Lung (tissue), 11 donors: ENCODE measurements at regions not wholly inside any gene's neighbourhood (a gene's known extent, or its start where the extent isn't known, plus 50 kb on each side); places are given as distances from the start of the nearest gene placed in this dataset.

Experiments
- ATAC-seq: fragments of 200-7000 bp; cut with Tn5 transposase; one replicate; pipeline ENCODE4 v1.9.1; 2020; ENCODE audit warnings: moderate number of reproducible peaks; ENCODE audit not compliant: insufficient read depth, low FRiP score
- DNase-seq, 3 donors: peaks; one replicate each; pipeline ENCODE4 v3.0.0-alpha.2; 2013 to 2017
- H3K27ac ChIP-seq, 2 donors: one replicate each; pipeline ENCODE4 v1.5.1; 2013; ENCODE audit warnings: mild to moderate bottlenecking in 2 of 2, moderate library complexity in 2 of 2, control low read depth in 1 of 2, inconsistent platforms in 1 of 2, low read depth in 1 of 2, low read length in 1 of 2
- H3K27me3 ChIP-seq, 3 donors: one replicate each; pipeline ENCODE4 v1.5.1; 2013; ENCODE audit warnings: low read length in 2 of 3; ENCODE audit not compliant: control insufficient read depth in 3 of 3, insufficient read depth in 3 of 3
- H3K36me3 ChIP-seq, 4 donors: one replicate each; pipeline ENCODE4 v1.5.1; 2013; ENCODE audit warnings: low read length in 4 of 4, mild to moderate bottlenecking in 1 of 4, moderate library complexity in 1 of 4; ENCODE audit not compliant: control insufficient read depth in 4 of 4, insufficient read depth in 4 of 4
- H3K4me1 ChIP-seq, 5 donors: one replicate each; pipeline ENCODE4 v1.5.1; 2013; ENCODE audit warnings: low read length in 5 of 5, mild to moderate bottlenecking in 2 of 5, moderate library complexity in 1 of 5; ENCODE audit not compliant: control insufficient read depth in 5 of 5, insufficient read depth in 5 of 5
- H3K4me3 ChIP-seq: one replicate; pipeline ENCODE4 v1.5.1; 2013; ENCODE audit warnings: mild to moderate bottlenecking, control low read depth, moderate library complexity
- H3K9ac ChIP-seq, 2 donors: one replicate each; pipeline ENCODE4 v1.5.1; 2013; ENCODE audit warnings: low read length in 2 of 2, control low read depth in 1 of 2; ENCODE audit not compliant: insufficient read depth in 1 of 2
- H3K9me3 ChIP-seq, 4 donors: one replicate each; pipeline ENCODE4 v1.5.1; 2013; ENCODE audit warnings: low read length in 3 of 4, mild to moderate bottlenecking in 1 of 4, moderate library complexity in 1 of 4; ENCODE audit not compliant: control insufficient read depth in 4 of 4, insufficient read depth in 3 of 4
- CTCF ChIP-seq: IDR thresholded peaks from 2 replicates; pipeline ENCODE4 v1.5.1; 2012; ENCODE audit warnings: mild to moderate bottlenecking; ENCODE audit errors: control extremely low read depth, extremely low read depth
- WGBS, 2 donors: extraction: QIAGEN DNeasy Blood & Tissue Kit; methylation state at CpG; one replicate each; pipeline ENCODE4 v1.1.7; 2013; 5-methylcytosine and 5-hydroxymethylcytosine counted together
- donor health status: control.
- donor health status: control.
- donor health status: Bipolar disorder and iron deficiency.
- donor health status: healthy.
- donor health status: DM: yes; HTN: yes; CAD: no.

DNA sequence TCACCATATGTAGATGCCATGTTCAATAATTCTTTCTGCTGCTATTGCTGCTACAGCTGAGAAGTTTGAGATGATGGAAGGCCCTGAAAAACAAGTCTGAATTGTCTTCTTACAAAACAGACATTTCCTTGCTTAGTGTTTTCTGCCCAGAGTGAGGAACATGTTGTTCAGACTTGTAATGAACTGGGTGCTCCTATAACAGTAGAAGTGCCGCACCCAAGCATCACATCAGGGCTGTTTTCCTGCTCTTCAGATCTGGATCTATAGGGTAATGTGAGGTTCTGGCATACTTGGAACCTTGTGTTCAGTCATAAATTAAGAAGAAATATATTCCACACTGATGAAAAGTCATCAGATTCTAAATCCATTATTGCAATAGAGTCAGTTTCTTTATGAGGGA, 171.9 kb upstream of the DIO2 start:
- 95 to 100% methylated on average over 1 of the region's 1 CpG for WGBS, 2 donors
- no peak for ATAC-seq

DNA sequence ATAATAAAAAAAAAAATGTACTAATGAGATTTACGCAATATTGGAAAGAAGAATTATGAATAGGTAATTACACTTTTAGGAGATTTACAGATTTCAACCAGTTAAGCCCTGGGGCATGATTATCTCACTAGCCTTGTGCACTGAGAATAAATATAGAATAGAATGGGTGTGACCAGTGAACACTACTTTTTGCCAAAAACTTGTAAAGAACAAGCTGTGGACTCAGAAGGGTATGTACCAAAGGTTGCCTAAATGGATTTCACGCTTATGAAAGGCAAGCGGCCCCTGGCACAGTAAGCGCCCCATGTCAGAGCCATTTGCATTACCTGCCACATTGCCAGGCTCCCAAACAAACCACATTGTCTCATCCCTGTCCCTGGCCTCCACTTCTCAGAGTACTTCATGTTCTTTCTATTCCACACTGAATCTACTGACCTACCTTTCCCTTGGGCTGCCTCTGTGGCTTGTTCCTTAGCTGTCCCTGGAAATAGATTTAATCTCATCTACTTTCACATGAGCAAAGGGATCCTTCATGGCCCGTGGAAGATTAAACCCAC, 170.6 kb upstream of the DIO2 start:
- peaks cover 0 to 3% (median 0%) of the 10 kb centered on the region in 4 donors for H3K9me3 ChIP-seq
- H3K4me3 ChIP-seq = no peak overlapping the region
- H3K27me3 ChIP-seq = no peaks in the 10 kb centered on the region
- no peak overlapping the region for H3K27ac ChIP-seq
- H3K9ac ChIP-seq = no peak overlapping the region
- WGBS, 2 donors = 87 to 93% methylated on average over 5 of the region's 5 CpGs
- DNase-seq (no peak), ATAC-seq (no peak)
- H3K4me1 ChIP-seq = no peaks in the 10 kb centered on the region
- TF ChIP-seq CTCF = no peak
- no peaks in the 10 kb centered on the region for H3K36me3 ChIP-seq

More for the DNA sequence above, 171.9 kb upstream of the DIO2 start:
- H3K27ac ChIP-seq = no peak overlapping the region
- no peak overlapping the region for H3K9ac ChIP-seq
- peaks cover 0 to 3% (median 0%) of the 10 kb centered on the region in 4 donors for H3K9me3 ChIP-seq
- no peaks in the 10 kb centered on the region for H3K27me3 ChIP-seq
- TF ChIP-seq CTCF = no peak
- no peaks in the 10 kb centered on the region for H3K4me1 ChIP-seq
- H3K4me3 ChIP-seq = no peak overlapping the region
- DNase-seq = no peak
- no peaks in the 10 kb centered on the region for H3K36me3 ChIP-seq

DNA sequence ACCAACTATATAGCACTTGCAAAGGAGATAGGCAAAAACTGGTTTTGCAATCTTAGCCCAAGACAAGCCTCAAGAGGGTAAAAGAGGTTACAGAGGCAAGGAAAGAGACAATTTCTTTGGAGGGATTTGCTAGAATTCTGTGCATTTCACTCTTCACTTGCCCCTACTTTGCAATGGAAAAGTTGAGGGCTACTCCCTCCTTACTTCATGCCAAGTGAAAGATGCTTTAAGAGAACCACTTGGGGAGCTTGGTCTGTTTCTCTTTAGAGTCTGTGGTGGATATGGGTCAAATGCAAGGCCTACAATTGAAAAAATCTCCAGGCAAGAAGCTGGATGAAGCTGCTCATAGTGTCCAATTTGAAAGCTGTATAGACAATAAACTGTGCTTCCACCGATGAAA, 167.7 kb upstream of the DIO2 start:
- Histone ChIP-seq H3K4me1 (no peaks in the 10 kb centered on the region), H3K9ac (no peak overlapping the region), H3K9me3 (peaks cover 0 to 2% (median 0%) of the 10 kb centered on the region in 4 donors), H3K27ac (no peak overlapping the region), H3K27me3 (no peaks in the 10 kb centered on the region), H3K36me3 (no peaks in the 10 kb centered on the region), H3K4me3 (no peak overlapping the region)
- TF ChIP-seq CTCF = no peak
- ATAC-seq (no peak), DNase-seq (no peak)
- WGBS, 2 donors = 58 to 82% methylated on average over 1 of the region's 1 CpG
